PC-9 (cell line): ENCODE measurements at regions not wholly inside any gene's neighbourhood (a gene's known extent, or its start where the extent isn't known, plus 50 kb on each side); places are given as distances from the start of the nearest gene placed in this dataset.

Experiments
- BruUV-seq: library from RNA; stranded (reverse); fragments of 400-500 nt; replicated peaks from 2 replicates; lab custom pipeline; 2021; lab: Mats Ljungman, UMichigan
- CTCF ChIA-PET: fragments of 300-600 bp; sonication (Branson Sonifier 250); formaldehyde crosslinking; loops from one replicate; lab custom pipeline; 2022; ENCODE audit warnings: antibody characterized with exemption; lab: Charles Lee
- POLR2A ChIA-PET: fragments of 300-600 bp; sonication (Branson Sonifier 250); formaldehyde crosslinking; loops from one replicate; lab custom pipeline; 2022; ENCODE audit warnings: antibody characterized with exemption; ENCODE audit not compliant: unreplicated experiment; lab: Charles Lee
- DNase-seq, 2 experiments: peaks; one replicate each; pipeline versions ENCODE4 v3.0.0 to v3.0.0-alpha.2; 2015 to 2022; ENCODE audit warnings: mixed read lengths in 1 of 2
- H2AFZ ChIP-seq: fragments of 200-600 bp; sonication (generic); 2 replicates; pipeline ENCODE4 v1.8.1; 2017; ENCODE audit warnings: antibody characterized with exemption
- H3F3A ChIP-seq: fragments of 200-600 bp; sonication (generic); 2 replicates; pipeline ENCODE4 v1.8.1; 2017; ENCODE audit warnings: antibody characterized with exemption, mild to moderate bottlenecking, low read depth; ENCODE audit not compliant: insufficient read depth
- H3K27ac ChIP-seq: fragments of 200-600 bp; sonication (generic); 2 replicates; pipeline ENCODE4 v1.6.1; 2016; ENCODE audit warnings: mixed run types
- H3K27me3 ChIP-seq: fragments of 200-600 bp; sonication (generic); 2 replicates; pipeline ENCODE4 v1.6.1; 2016; ENCODE audit warnings: low read depth, mixed run types; ENCODE audit not compliant: insufficient read depth
- H3K36me3 ChIP-seq: fragments of 200-600 bp; sonication (generic); 2 replicates; pipeline ENCODE4 v1.6.1; 2016; ENCODE audit warnings: low read depth, mixed run types
- H3K4me1 ChIP-seq: fragments of 200-600 bp; sonication (generic); replicated peaks from 2 replicates; pipeline ENCODE4 v1.6.1; 2016; ENCODE audit warnings: mixed run types; ENCODE audit not compliant: insufficient read depth
- H3K4me2 ChIP-seq: fragments of 200-600 bp; sonication (generic); 2 replicates; pipeline ENCODE4 v1.6.1; 2017; ENCODE audit warnings: mixed run types
- H3K4me3 ChIP-seq: fragments of 200-600 bp; sonication (generic); 2 replicates; pipeline ENCODE4 v1.6.1; 2016; ENCODE audit warnings: mixed run types
- H3K79me2 ChIP-seq: fragments of 200-600 bp; sonication (generic); 2 replicates; pipeline ENCODE4 v1.6.1; 2017; ENCODE audit warnings: low read depth, mixed run types
- H3K9me2 ChIP-seq: fragments of 200-600 bp; sonication (generic); 2 replicates; pipeline ENCODE4 v1.8.1; 2017; ENCODE audit warnings: mild to moderate bottlenecking; ENCODE audit not compliant: insufficient read depth
- H3K9me3 ChIP-seq: fragments of 200-600 bp; sonication (generic); 2 replicates; pipeline ENCODE4 v1.8.1; 2016; ENCODE audit warnings: low read depth; ENCODE audit not compliant: insufficient read depth
- H4K20me1 ChIP-seq: fragments of 200-600 bp; sonication (generic); 2 replicates; pipeline ENCODE4 v1.8.1; 2017; ENCODE audit not compliant: insufficient read depth
- CTCF ChIP-seq: fragments of 200-600 bp; sonication (generic); conservative IDR thresholded peaks from 2 replicates; pipeline ENCODE4 v1.6.1; 2017; ENCODE audit warnings: mixed run types, antibody characterized with exemption, mild to moderate bottlenecking, moderate library complexity
- EZH2 ChIP-seq: fragments of 200-600 bp; sonication (generic); IDR thresholded peaks from 2 replicates; pipeline ENCODE4 v1.8.0; 2017; ENCODE audit warnings: antibody characterized with exemption, low read depth
- intact Hi-C: fragments of 100-400 bp; cut with micrococcal nuclease; formaldehyde crosslinking; loops from one replicate; pipeline ENCODE4 v1.10.0; 2022; ENCODE audit not compliant: unreplicated experiment

- no peaks in the 10 kb centered on the region for H3K4me1 ChIP-seq
- TF ChIP-seq EZH2: no peak
- no peak for TF ChIP-seq CTCF
- H3F3A ChIP-seq: no peaks in the 10 kb centered on the region
- ChIA-PET CTCF (no interaction called here), POLR2A (no interaction called here)
- no peak overlapping the region for H3K4me3 ChIP-seq
- BruUV-seq: no TSS peak
- H3K27ac ChIP-seq: no peak overlapping the region
- no peaks in the 10 kb centered on the region for H3K9me3 ChIP-seq
- H4K20me1 ChIP-seq: no peaks in the 10 kb centered on the region
- no peaks in the 10 kb centered on the region for H3K9me2 ChIP-seq
- no peak overlapping the region for H2AFZ ChIP-seq
- H3K36me3 ChIP-seq: no peaks in the 10 kb centered on the region
- H3K79me2 ChIP-seq: no peaks in the 10 kb centered on the region
- DNase-seq: no peak
- H3K4me2 ChIP-seq: no peak overlapping the region
- no peaks in the 10 kb centered on the region for H3K27me3 ChIP-seq
- intact Hi-C loops: no loop called here
These were observed 112.8 kb downstream of the DSC3 start for GRCh38 chr18:30929718-30930117.

GRCh38 chr18:30929065-30929464 lies 113.5 kb downstream of the DSC3 start:
- Histone ChIP-seq H3K9me2 (no peaks in the 10 kb centered on the region), H2AFZ (no peak overlapping the region), H3K27ac (no peak overlapping the region), H3F3A (no peaks in the 10 kb centered on the region), H3K4me2 (no peak overlapping the region), H4K20me1 (no peaks in the 10 kb centered on the region), H3K9me3 (no peaks in the 10 kb centered on the region), H3K4me1 (no peaks in the 10 kb centered on the region), H3K4me3 (no peak overlapping the region), H3K79me2 (no peaks in the 10 kb centered on the region), H3K27me3 (no peaks in the 10 kb centered on the region), H3K36me3 (no peaks in the 10 kb centered on the region)
- no TSS peak for BruUV-seq
- ChIA-PET CTCF (no interaction called here), POLR2A (no interaction called here)
- no peak for DNase-seq
- TF ChIP-seq EZH2: no peak
- TF ChIP-seq CTCF: no peak
- intact Hi-C loops: no loop called here

GRCh38 chr18:30927517-30928075 lies 114.9 kb downstream of the DSC3 start:
- DNase-seq: no peak
- Histone ChIP-seq H4K20me1 (no peaks in the 10 kb centered on the region), H3K36me3 (no peaks in the 10 kb centered on the region), H3K27ac (no peak overlapping the region), H3K79me2 (no peaks in the 10 kb centered on the region), H3K9me2 (no peaks in the 10 kb centered on the region), H3K4me1 (no peaks in the 10 kb centered on the region), H3K4me2 (no peak overlapping the region), H2AFZ (no peak overlapping the region), H3K9me3 (no peaks in the 10 kb centered on the region), H3K4me3 (no peak overlapping the region), H3F3A (no peaks in the 10 kb centered on the region), H3K27me3 (no peaks in the 10 kb centered on the region)
- POLR2A ChIA-PET: no interaction called here
- no TSS peak for BruUV-seq
- intact Hi-C loops: no loop called here
- CTCF ChIA-PET: no interaction called here
- TF ChIP-seq CTCF: no peak
- TF ChIP-seq EZH2: no peak
